Kidney tubule cell (primary cell): ENCODE measurements at regions not wholly inside any gene's neighbourhood (a gene's known extent, or its start where the extent isn't known, plus 50 kb on each side); places are given as distances from the start of the nearest gene placed in this dataset.

ENCODE experiments used
- DNase-seq: peaks from one replicate; pipeline ENCODE4 v3.0.0-alpha.2; 2018; ENCODE audit warnings: low spot score

DNA sequence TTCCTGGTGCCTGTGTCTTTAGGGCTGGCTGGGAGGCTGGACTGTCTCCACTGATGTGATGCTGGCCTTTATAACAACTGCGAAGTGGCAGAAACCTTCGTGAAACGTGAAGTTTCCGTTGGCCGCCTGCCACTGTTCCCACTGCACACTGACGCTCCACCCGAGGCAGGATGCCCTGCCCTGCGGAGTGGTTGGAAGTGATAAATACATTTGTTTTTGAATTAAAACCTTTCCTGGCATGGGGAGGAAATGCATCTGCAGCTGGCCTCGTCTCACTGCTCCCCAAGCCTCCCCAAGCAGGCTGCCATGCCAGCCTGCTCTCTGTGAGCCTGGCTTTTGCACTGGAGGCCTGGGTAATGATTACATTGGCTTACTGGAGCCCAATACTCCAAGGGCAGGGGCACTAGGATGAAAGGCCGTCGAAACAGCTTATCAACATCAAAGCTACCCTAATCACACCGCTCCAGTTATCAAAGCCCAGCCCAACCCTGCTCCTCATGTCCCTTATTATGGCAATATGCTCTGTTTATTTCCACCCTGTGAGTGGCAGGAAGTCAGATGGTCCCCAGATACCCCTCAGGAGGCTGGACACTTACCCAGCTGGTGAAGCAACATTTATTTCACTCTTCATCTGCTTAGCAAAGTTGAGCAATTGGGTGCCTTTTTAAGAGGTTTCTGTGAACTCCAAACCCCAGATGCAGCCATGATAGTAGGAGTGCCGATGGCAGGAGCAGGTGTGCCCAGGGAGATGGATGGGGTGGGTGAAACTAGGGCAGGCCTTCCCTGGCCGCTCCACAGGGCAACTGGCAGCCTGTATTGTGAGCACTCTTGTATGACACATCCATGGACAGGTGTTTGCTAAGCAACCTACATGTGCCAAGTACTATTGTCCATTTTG lies 97.4 kb upstream of the ITGA6 start:
- DNase-seq: no peak

DNA sequence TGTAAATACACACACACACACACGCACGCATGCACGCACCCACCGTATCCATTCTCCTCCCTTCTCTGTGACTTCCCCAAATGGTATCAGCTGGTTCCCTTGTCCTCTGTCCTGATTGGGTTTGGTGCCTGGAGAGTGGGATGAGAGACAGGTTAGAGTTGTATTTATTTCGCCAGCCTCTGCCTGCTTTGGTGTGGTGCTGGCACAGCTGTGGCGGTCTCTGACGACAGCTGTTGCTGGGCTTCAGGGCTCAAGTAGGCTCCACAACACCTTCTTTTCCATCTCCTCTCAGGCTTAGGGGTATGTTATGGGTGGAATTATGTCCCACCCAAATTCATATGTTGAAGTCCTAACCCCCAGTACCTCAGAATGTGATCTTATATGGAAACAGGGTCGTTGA lies 94.9 kb upstream of the ITGA6 start:
- no peak for DNase-seq

DNA sequence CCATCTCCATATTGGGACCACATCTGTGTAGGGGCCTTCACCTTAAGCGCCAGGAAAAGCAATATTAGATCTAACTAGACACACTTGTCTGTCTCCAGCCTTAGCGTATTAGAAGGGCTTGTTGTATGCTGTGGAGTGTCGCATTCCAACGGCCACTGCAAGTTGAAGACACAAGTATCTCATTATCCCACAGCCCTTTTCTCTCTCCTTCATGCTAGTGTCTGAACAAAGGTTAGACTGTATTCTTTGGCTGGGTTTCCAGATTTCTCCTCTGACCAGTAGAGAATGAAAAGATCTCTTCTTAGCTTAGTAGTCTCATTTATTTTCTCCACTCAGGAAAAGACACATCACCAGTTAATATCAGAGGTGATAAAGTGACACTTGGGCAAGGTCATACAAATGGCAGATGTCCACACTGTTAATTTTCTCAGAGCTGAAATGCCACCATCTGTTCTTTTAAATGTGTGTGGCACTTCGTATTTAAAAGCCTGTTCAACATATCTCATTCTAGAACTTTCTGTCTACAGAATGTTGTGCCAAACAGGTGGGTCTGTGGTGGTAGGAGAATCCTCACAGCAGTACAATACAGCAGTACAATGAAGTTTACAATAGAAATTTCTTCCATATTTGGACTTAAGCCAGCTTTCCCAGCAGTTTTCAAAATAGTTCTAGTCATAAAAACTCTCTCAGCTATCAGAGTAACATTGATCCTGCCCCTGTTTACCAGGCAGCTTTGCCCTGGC lies 94.0 kb upstream of the ITGA6 start:
- no peak for DNase-seq

DNA sequence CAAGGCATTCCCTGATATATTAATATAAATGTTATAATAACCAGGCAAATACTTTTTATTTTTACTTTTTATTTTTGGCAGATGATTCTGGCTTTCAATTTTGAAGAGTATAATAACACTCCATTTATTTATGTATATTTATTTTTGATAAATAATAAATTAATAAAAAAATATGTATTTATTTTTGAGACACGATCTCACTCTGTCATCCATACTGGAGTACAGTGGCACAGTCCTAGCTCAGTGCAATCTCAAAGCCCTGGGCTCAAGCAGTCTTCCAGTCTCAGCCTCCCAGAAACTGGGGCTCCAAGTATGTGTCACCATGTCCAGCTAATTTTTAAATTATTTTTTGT lies 93.4 kb upstream of the ITGA6 start:
- DNase-seq: no peak

DNA sequence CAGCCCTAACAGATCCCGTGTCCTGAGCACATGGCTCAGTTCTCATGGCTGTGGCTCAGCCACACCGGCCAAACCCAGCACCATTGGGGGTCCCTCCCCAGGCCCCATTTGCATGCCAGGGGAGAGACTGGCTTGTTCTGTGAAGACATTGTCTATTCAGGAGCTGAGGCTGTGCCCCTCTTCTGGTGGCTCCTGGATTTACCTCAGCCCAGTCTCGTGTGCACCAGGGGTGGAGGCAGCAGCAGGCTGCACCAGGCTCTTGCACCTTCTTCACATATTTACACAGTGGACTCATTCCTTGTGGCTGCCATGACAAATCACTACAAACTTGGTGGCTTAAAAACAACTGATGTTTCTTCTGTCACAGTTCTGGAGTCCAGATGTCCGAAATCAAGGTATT lies 92.4 kb upstream of the ITGA6 start:
- peak; percentile 27 for DNase-seq

DNA sequence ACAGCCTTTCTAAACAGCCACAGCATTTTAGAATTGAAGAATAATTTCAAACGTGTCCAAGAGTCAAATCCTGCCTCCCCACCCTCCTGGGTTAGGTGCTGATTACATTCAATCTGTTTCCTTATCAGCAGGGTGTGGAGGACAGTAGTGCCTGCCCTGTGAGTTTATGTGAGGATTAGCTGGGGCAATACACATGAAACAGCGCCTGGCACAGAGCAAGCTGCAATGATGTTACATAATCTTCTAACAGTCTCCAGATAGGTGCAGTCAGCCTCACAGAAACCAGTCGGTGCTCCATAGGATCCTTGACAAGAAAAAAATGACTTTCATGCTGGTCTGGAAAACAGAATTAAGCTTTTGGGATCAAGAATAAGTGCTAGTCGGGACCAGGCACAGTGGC lies 91.7 kb upstream of the ITGA6 start:
- no peak for DNase-seq

DNA sequence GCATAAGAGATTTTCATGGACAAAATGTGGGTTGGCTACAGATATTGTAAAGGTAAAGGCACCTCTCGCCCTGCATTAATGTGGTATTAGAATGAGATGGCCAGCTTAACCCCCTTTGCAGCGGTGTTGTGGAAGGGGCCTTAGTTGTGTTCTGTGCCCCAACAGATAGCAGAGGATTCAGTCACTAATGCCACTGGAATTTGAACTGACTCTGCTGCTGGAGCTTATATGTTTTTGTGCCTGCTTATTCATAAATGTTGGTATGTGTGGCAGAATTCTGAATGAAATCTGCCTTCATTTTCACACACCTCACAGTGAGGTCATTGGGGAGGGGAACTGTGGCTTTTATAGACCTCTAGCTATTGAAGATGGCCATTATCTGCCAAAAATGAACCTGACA lies 90.7 kb upstream of the ITGA6 start:
- no peak for DNase-seq

DNA sequence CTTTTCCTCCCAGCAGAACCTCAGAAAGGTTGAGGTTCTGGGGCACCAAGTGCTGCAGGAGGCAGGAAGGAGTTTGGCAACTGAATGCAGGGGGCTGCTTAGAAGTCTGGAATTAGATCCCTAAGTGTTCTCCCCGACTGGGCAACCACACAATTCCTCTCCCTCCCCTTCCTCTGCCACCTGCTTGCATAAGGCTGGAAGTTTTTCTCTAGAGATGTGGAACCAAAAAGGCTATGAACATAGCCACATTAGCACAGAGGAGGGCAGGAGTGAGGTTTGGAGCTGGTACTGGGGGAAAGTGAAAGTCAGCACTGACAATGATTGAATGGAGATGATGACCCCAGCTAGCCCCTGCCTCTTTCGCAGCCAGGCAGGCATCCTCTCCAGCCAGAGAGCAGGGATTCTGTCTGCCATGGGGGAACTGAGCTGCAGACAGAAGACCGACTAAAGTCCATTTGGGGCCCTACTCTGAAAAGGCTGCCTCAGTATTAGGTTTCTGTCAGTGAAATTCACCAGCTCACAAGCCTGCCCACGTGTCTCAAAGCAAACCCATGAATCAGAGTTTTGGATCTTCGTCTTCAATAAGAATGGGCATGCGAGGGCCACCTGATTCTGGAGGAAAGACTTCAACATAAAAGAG lies 87.9 kb upstream of the ITGA6 start:
- peak; percentile 22 for DNase-seq

DNA sequence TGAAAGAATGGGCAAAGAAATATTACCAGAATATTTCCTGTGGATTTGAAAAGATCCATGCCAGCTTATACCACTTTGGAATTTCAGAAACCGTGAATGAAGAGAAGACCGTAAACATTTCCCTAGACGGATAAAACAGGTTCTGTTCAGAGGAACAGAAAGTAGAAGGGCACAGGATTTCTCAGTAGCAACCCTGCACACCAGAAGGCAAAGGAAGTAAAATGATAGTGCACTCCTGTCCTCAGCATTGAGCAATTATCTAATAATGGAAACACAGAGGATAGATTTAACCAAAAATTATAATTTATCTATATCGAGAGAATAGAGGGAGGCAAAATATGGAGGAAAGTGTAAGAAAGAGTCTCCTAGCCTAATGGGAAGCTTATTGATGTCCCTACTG lies 87.0 kb upstream of the ITGA6 start:
- peak; percentile 30 for DNase-seq

DNA sequence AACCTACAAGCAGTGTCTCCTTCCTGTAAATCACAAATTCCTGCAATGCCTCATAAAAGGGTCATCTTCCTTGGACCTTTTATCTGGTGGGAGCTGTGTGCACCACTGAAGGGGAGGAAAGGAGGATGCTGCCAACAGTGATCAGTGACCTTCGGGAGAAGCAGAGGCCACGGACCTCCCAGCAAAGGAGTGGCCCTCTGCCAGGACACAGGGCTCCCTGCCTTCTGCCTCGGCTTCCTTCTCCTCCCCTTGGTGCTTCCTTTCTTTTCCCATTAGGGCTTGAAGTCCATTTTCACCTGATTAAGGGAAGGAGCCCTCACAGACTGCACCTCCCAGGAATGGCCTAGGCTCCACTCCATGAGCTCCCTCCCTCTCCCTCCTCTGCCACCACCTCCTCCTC lies 85.3 kb upstream of the ITGA6 start:
- no peak for DNase-seq

DNA sequence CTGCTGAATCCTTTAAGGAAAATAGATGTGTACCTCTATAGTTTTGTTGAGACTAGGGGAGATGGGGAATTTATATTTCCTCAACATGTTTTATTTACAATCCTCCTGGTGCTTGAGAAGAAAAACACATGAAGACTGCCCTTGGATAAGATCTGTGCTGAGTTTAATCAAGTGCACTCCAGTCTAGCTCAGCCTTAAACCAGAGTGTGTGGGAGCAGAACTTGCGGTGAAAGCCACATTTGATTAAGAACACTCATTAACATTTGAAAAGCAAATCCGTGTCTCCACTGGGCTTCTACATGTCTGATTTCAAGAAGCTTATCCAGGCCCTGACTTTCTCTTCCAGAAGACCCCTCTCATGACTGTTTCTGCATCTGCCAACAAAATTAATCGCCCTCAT lies 84.8 kb upstream of the ITGA6 start:
- no peak for DNase-seq

DNA sequence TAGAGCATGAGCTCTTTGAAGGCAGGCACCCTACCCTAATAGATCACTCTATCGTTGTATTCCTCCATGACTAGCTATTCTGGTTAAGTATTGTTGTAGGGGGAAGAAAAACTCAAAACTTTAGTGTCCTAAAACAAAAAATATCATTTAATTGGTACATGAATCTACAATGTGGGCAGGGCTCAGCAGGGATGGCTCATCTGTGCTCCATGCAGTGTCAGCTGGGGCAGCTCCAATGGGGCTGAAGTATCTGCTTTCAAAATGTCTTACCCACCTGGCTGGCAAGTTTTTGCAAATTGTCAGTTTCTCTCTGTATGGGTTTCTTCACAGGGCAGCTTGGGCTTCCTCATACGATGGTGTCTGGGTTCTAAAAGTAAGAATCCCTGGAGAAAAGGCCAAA lies 83.2 kb upstream of the ITGA6 start:
- DNase-seq: no peak

DNA sequence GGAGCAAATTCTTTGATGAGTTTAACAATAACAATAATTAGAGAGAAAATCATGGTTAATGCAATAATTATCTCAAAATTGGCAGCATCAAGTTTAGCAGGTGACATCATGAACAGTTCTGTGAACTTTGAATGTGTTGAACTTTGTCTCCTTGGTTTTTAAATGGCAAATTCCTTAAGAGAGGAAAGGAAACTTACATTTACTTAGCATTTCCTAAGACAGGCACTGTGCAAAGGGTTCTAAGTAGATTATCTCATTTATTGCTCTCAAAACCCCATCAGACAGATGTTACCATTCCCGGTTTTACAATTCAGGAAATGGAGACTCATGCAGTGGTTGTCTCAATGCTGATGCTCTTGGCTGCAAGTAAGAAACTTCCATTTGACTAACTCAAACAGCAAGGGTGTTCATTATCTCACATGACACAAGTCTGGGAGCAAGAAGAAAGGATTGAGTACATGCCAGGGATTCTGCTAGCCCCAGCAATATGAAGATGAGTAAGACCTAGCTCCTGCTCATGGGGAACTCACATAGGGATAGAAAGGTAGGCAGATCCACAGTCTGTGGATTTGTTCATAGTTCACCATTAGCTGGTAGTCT lies 81.3 kb upstream of the ITGA6 start:
- peak; percentile 33 for DNase-seq

DNA sequence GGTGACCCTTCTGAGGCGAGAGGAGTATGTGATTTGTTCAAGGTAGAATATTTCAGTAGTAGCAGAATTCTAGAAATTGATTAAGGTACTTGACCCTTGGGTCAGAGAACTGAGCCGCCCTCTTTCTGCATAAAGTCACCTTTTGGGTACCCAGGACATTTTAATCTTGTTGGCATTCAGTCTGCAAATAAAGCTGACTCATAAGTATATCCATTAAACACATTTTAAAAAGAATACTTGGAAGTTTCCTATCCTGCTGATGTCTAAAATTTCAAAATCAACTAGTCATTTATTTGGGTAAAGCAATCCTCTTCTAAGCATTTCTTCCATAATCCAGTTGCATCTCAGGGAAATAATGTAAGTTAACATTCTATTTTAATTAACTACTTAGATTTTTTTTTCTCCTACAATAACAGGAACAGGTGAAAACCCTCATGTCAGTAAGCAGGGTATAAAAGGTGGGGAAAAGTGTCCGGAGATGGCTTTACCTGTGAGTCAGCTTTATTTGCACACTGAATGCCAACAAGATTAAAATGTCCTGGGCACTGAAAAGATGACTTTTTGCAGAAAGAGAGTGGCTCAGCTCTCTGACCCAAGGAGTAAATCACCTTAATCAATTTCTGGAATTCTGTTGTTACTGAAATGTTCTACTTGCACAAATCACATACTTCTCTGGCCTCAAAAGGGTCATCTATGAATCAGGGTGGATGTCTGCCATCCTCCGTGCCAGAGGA lies 78.7 kb upstream of the ITGA6 start:
- DNase-seq: no peak

DNA sequence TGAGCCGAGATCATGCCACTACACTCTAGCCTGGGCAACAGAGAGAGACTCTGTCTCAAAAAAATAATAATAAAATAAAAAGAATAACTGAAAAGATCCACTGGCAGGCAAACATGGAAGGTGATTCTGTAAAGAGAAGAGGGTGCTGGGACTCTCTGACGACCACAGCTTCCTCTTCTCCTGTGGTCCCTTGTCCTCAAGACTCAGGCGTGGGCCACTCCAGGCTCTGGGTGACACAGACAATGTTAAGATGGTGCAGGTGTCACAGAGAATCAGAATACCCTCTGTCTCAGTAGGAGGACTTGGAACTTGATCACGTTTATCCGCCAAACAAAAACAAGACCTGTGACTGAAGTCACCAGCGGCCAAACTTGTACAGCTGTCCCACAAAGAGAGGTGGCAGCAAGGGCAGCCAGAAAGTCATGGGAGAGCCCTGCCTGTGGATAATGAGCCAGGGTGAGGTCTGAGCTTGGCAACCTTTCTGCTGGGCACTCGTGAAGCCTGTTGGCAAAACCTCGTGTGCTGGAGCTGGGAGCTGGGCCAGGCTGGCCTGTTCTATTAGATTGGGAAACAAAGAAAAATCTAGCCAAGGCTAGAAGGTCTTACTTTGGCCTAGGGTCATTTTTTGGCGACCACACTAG lies 76.4 kb upstream of the ITGA6 start:
- DNase-seq: no peak

DNA sequence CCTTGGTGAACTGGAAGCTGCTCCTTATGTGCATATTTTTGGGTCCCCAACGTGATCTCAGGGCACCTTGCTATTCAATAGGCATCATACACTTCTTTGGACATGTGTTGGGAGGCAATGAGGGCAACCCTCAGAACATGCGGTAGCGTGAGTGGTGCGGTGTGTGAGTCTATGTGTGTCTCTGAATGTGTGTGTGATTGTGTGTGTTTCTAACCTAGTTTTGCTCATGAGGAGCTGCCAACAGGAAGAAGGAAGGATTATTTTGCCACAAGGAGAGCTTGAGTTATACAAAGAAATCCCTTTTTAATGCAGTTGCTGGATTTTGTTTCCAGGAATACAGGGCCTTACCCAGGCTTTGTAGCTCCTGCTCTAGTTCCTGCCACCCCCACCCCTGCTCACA lies 75.8 kb upstream of the ITGA6 start:
- DNase-seq: no peak

DNA sequence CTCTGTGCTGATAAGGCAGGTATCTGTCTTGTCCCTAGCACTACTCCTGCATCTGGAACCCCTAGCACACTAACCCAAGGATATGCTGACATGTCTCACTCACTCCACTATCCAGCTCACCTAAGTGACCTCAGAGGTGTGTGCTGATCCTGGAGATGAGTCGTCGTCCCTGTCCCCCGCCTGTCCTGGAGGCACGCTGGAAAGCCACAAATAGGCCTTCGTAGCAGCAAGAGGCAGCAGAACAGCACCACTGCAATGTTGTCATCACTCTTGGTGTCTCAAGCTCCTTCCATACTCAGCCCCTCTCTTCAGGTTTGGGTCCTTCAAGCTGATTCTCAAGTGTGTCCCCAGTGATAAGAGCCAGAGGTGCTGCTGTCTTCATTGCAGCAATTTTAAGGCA lies 73.0 kb upstream of the ITGA6 start:
- peak; percentile 26 for DNase-seq

DNA sequence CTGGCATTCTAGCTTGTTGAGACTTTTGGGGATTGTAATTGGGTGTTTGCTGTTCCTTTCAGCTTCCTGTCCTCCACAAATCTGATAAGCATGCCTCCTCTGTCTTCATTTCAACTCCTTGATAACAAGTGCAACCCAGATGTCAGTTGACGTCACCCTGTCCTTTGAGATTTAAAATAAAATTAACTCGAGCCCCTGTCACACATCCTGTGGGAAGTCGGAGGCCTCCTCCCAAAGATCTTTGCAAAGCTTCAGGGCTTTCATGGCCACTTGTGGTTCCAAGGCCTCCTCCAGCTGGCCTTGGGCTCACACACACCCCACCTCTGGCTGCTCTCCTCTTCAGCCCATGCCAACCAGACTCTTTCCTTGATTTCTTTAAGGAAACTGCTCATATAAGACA lies 69.9 kb upstream of the ITGA6 start:
- no peak for DNase-seq

DNA sequence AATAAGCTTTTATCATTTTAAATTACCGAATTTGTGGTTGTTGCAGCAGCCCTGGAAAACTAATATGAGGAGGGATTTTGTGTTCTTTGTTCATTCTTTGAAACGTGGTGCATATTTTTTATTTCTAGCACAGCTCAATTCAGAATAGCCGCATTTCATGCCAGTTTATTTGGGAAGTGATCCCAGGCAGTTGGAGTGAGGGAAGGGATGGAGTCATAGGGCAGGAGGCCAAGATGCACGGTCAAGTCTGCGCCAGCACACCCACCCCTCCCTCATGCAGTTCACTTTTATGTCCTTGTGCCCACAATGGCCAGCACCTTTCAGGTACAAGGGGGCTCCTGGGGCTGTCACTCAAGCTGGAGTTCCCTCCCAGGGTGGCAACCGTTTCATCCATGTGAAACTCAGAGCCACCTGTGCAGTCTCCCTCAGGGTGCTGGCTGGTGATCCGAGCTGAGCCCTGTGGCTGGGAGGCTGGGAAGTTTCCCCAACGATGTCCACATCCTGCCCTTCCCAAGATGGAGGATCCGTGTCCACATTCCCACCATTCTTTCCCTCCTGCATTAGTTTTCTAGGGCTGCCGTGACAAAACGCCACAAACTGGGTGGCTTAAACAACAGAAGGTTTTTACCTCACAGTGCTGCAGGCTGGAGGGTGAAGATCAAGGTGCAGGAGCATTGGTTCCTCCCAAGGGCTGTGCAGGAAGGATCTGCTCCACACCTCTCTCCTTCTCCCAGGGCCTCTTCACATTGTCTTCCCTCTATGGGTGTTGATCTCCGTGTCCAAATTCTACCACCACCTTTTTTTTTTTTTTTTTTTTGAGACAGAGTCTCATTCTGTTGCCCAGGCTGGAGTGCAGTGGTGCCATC lies 68.5 kb upstream of the ITGA6 start:
- DNase-seq: no peak

DNA sequence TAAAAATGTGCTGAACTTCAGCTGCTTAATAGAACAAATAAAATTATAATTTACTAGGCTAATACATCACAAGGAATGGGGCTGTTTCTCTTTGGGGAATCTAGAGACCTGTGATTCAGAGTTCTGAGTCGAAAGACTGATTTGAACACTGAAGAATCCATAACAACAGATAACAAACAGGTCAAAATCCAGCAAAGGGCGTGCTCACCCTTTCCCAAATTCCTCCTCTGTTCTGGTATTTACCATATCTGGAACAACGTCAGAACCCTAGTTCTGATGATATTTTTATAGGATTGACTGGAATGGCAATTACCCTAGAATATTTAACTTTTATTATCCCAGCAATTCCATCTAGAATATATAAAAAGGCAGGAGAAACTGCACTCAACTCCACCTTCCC lies 66.0 kb upstream of the ITGA6 start:
- no peak for DNase-seq

DNA sequence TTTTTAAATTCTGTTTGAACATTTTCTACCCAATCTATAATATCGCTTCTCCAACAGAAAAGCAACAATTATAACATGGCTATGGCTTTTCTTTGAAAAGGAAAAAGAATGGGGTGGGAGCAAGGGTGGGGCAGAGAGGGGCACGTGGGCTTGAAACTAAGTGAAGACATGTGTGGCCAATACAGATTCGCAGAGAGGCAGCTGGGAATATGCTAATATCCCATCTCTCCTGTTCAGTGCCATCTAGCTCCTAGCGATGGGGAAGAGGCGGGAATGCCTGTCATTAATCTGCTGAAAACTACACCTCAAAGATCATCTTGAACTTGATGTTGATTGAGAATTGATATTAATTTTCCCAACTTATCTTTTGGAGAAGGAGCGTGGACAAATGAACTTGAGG lies 65.5 kb upstream of the ITGA6 start:
- DNase-seq: no peak
